Peyer's patch (tissue), 4 donors: ENCODE measurements at regions not wholly inside any gene's neighbourhood (a gene's known extent, or its start where the extent isn't known, plus 50 kb on each side); places are given as distances from the start of the nearest gene placed in this dataset.

Source experiments
- CTCF ChIP-seq, 6 experiments: fragments of 450-650 bp in 4 of 6; fragments of 200-600 bp in 2 of 6; sonication (generic) in 1 of 6; IDR thresholded peaks; one replicate each; pipeline ENCODE4 v1.5.1; 2017 to 2019; ENCODE audit warnings: antibody characterized with exemption in 6 of 6, mild to moderate bottlenecking in 3 of 6, moderate library complexity in 1 of 6
- POLR2A ChIP-seq, 2 donors: fragments of 450-650 bp; IDR thresholded peaks; one replicate each; pipeline ENCODE4 v1.5.1; 2017; ENCODE audit warnings: antibody characterized with exemption in 2 of 2, mild to moderate bottlenecking in 2 of 2, moderate library complexity in 2 of 2

GRCh38 chr1:184832517-184832916 lies 77.9 kb upstream of the EDEM3 start:
- TF ChIP-seq CTCF (IDR thresholded peaks at IDR 0.05) (no peak), POLR2A (IDR thresholded peaks at IDR 0.05) (no peak)
